ENCODE measurements at regions not wholly inside any gene's neighbourhood (a gene's known extent, or its start where the extent isn't known, plus 50 kb on each side); places are given as distances from the start of the nearest gene placed in this dataset.

GRCh38 chr2:4416431-4416830 lies 713.1 kb downstream of the DCDC2C start:
- H3K36me3 ChIP-seq, result no peaks in the 10 kb centered on the region
- H3K27ac ChIP-seq, result no peak overlapping the region
- no peaks in the 10 kb centered on the region for H3K4me1 ChIP-seq
- no peak overlapping the region for H3K4me2 ChIP-seq
- H3K9ac ChIP-seq, result no peak overlapping the region
- H3K27me3 ChIP-seq, result no peaks in the 10 kb centered on the region
- no peaks in the 10 kb centered on the region for H3K9me3 ChIP-seq
- H3K4me3 ChIP-seq, result no peak overlapping the region
- no peaks in the 10 kb centered on the region for H4K20me1 ChIP-seq
- no peak for TF ChIP-seq Cebpa-rat (IDR thresholded peaks at IDR 0.05)

- Histone ChIP-seq H4K20me1 (no peaks in the 10 kb centered on the region), H3K4me1 (peaks cover 10% of the 10 kb centered on the region; the same call in 1 of the 2 replicates), H3K36me3 (no peaks in the 10 kb centered on the region), H3K9ac (no peak overlapping the region), H3K4me2 (no peak overlapping the region), H3K27me3 (no peaks in the 10 kb centered on the region), H3K4me3 (no peak overlapping the region), H3K9me3 (no peaks in the 10 kb centered on the region), H3K27ac (no peak overlapping the region)
- TF ChIP-seq Cebpa-rat (IDR thresholded peaks at IDR 0.05), result no peak
These were observed 714.4 kb downstream of the DCDC2C start for GRCh38 chr2:4417771-4418170.

DNA sequence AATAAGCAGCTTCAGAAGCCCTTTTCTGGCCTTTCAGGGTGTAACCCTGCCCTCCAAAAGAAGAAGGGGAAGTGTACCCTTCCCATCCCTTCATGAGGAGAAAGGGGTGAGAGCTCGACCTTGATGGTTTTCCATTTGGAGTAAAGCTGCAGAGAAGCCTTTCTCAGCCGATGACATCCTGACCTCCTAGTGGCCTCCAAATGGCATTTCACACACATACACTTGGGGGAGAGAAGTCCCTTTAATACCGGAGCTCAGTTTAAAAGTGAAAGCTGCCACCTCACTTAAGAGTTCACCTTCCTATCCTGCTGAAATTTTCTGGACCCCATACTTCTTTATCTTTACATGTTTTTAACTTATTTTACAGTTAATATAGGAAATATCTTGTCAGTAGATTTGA lies 716.7 kb downstream of the DCDC2C start:
- Histone ChIP-seq H3K4me2 (no peak overlapping the region), H3K27ac (no peak overlapping the region), H4K20me1 (no peaks in the 10 kb centered on the region), H3K9me3 (no peaks in the 10 kb centered on the region), H3K27me3 (no peaks in the 10 kb centered on the region), H3K9ac (no peak overlapping the region), H3K4me1 (peaks cover 10% of the 10 kb centered on the region; the same call in 1 of the 2 replicates), H3K36me3 (no peaks in the 10 kb centered on the region), H3K4me3 (no peak overlapping the region)
- TF ChIP-seq Cebpa-rat (IDR thresholded peaks at IDR 0.05), result no peak

- Histone ChIP-seq H4K20me1 (no peaks in the 10 kb centered on the region), H3K4me2 (no peak overlapping the region), H3K36me3 (no peaks in the 10 kb centered on the region), H3K4me3 (no peak overlapping the region), H3K9me3 (no peaks in the 10 kb centered on the region), H3K27me3 (no peaks in the 10 kb centered on the region), H3K9ac (no peak overlapping the region), H3K27ac (no peak overlapping the region), H3K4me1 (peaks cover 10% of the 10 kb centered on the region; the same call in 1 of the 2 replicates)
- TF ChIP-seq Cebpa-rat (IDR thresholded peaks at IDR 0.05), result no peak
These were observed 720.8 kb downstream of the DCDC2C start for GRCh38 chr2:4424153-4424552.

- peaks cover 6% of the 10 kb centered on the region; the same call in 1 of the 2 replicates for H3K4me1 ChIP-seq
- no peak overlapping the region for H3K4me2 ChIP-seq
- no peak overlapping the region for H3K27ac ChIP-seq
- no peaks in the 10 kb centered on the region for H3K27me3 ChIP-seq
- no peaks in the 10 kb centered on the region for H3K9me3 ChIP-seq
- no peak overlapping the region for H3K9ac ChIP-seq
- H4K20me1 ChIP-seq, result no peaks in the 10 kb centered on the region
- no peaks in the 10 kb centered on the region for H3K36me3 ChIP-seq
- TF ChIP-seq Cebpa-rat (IDR thresholded peaks at IDR 0.05), result no peak
- no peak overlapping the region for H3K4me3 ChIP-seq
These were observed 723.7 kb downstream of the DCDC2C start for GRCh38 chr2:4427083-4427482.

DNA sequence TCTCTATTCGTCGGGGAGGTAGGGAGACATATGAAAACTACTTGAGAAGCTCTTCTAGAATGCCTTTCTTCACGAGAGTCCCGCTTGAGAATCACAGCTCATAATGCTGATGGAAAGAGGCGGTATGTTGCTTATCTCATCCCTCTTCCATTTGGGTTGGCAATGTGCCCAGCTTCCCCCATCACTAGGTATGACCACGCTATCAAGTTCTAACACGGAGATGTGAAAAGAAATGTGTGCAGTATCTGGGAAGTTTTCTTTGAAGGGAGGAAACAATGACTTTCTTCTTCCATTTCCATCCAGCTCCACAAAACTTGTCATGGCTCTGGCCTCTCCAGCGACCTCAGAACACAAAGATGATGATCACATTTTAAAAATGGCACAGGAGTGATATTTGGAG lies 742.4 kb downstream of the DCDC2C start:
- Histone ChIP-seq H3K4me3 (no peak overlapping the region), H3K27ac (no peak overlapping the region), H3K4me1 (no peaks in the 10 kb centered on the region), H3K4me2 (no peak overlapping the region), H3K36me3 (no peaks in the 10 kb centered on the region), H4K20me1 (no peaks in the 10 kb centered on the region), H3K9me3 (no peaks in the 10 kb centered on the region), H3K27me3 (no peaks in the 10 kb centered on the region), H3K9ac (no peak overlapping the region)
- TF ChIP-seq Cebpa-rat (IDR thresholded peaks at IDR 0.05), result no peak

GRCh38 chr2:4454907-4455306 lies 751.5 kb downstream of the DCDC2C start:
- TF ChIP-seq Cebpa-rat (IDR thresholded peaks at IDR 0.05), result peak; percentile 39; the same call in 1 of the 2 replicates
- Histone ChIP-seq H3K4me2 (no peak overlapping the region), H3K36me3 (no peaks in the 10 kb centered on the region), H3K9ac (no peak overlapping the region), H4K20me1 (no peaks in the 10 kb centered on the region), H3K27ac (no peak overlapping the region), H3K4me3 (no peak overlapping the region), H3K4me1 (no peaks in the 10 kb centered on the region), H3K27me3 (no peaks in the 10 kb centered on the region), H3K9me3 (no peaks in the 10 kb centered on the region)

DNA sequence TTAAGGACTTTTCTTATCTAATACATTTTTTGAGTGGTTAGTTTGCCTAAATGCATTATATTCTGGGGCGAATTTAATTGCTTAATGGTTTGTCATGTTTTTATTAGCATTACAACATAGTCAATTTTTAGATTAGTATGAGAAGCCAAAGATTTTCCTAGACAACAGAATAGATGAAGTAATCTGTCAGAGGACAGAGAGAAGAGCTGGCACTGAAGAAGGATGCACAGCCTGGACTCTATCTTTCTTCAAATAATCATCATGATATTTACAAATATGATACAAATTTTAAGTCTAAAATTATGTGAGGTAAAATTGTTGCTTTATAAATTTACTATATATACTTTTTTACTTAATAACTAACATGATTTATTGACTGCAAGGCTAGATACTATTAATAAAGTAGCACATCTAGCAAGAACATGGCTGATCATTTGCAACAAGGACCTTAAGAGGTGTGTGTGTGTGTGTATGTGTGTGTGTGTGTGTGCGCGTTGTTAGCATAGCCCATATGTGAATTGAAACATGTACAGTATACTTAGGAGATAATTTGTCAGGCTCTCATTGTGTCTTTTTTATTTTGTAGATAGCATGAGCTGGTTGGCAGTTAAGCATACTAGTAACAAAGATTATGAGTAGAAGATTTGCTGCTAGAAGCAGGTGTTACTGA lies 752.2 kb downstream of the DCDC2C start:
- H3K4me1 ChIP-seq, result no peaks in the 10 kb centered on the region
- H3K4me3 ChIP-seq, result no peak overlapping the region
- no peaks in the 10 kb centered on the region for H3K9me3 ChIP-seq
- H3K4me2 ChIP-seq, result no peak overlapping the region
- no peaks in the 10 kb centered on the region for H4K20me1 ChIP-seq
- no peak overlapping the region for H3K9ac ChIP-seq
- no peak overlapping the region for H3K27ac ChIP-seq
- H3K27me3 ChIP-seq, result no peaks in the 10 kb centered on the region
- TF ChIP-seq Cebpa-rat (IDR thresholded peaks at IDR 0.05), result no peak
- no peaks in the 10 kb centered on the region for H3K36me3 ChIP-seq

DNA sequence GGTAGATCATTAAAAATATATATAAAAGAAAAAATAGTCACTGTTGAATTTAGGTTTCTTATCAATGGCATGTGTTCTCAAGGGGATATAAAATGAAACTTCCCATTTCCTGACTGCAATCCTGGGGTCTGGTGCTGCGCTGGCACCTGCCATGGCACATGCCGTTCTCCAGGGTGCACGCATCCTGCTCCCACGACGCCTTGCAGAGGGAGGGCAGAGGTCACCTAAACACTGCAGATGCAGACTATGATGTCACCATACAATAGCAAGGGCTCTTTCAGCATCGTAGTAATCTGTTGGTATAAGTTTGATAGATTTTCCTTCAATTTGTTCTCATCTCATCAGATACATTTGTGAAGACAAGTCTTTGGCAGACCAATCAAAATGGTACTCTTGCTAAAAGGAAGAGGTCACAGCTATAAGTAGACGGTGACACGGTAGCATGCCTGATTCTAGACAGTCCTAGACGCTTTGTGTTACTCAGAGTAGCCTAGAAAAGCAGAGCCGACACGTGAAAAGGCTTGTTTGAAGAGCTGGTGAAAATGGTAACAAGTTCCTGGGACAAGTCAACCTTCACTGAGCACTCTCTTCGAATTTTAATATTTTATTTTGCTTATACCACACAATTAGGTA lies 761.4 kb downstream of the DCDC2C start:
- Histone ChIP-seq H3K4me3 (no peak overlapping the region), H3K27me3 (no peaks in the 10 kb centered on the region), H3K27ac (no peak overlapping the region), H3K4me2 (no peak overlapping the region), H4K20me1 (no peaks in the 10 kb centered on the region), H3K9ac (no peak overlapping the region), H3K36me3 (no peaks in the 10 kb centered on the region), H3K4me1 (peaks cover 9% of the 10 kb centered on the region; the same call in 1 of the 2 replicates), H3K9me3 (no peaks in the 10 kb centered on the region)
- no peak for TF ChIP-seq Cebpa-rat (IDR thresholded peaks at IDR 0.05)

GRCh38 chr2:4465671-4466070 lies 762.3 kb downstream of the DCDC2C start:
- no peaks in the 10 kb centered on the region for H3K27me3 ChIP-seq
- H3K36me3 ChIP-seq, result no peaks in the 10 kb centered on the region
- no peak for TF ChIP-seq Cebpa-rat (IDR thresholded peaks at IDR 0.05)
- no peaks in the 10 kb centered on the region for H4K20me1 ChIP-seq
- no peak overlapping the region for H3K4me2 ChIP-seq
- no peak overlapping the region for H3K9ac ChIP-seq
- no peaks in the 10 kb centered on the region for H3K9me3 ChIP-seq
- H3K4me1 ChIP-seq, result peaks cover 9% of the 10 kb centered on the region; the same call in 1 of the 2 replicates
- H3K27ac ChIP-seq, result no peak overlapping the region
- no peak overlapping the region for H3K4me3 ChIP-seq
